ENCODE measurements at regions not wholly inside any gene's neighbourhood (a gene's known extent, or its start where the extent isn't known, plus 50 kb on each side); places are given as distances from the start of the nearest gene placed in this dataset.

- TF ChIP-seq CTCF (IDR thresholded peaks at IDR 0.05; ENCODE audit: insufficient read depth, low read length, poor library complexity, severe bottlenecking) (peak; percentile 66), EZH2phosphoT487 (conservative IDR thresholded peaks at IDR 0.05; ENCODE audit: low read length) (no peak)
- H3K27ac ChIP-seq (ENCODE audit: low read depth, low read length), result no peak overlapping the region
These were observed 99.5 kb upstream of the STK39 start for GRCh38 chr2:168346725-168347477.

GRCh38 chr2:168348076-168348475, 100.7 kb upstream of the STK39 start:
- no peak overlapping the region for H3K4me2 ChIP-seq (ENCODE audit: low read depth, low read length, poor library complexity, severe bottlenecking)
- no peaks in the 10 kb centered on the region for H3K27me3 ChIP-seq (ENCODE audit: low read length)
- H2AFZ ChIP-seq (ENCODE audit: low read depth, low read length, severe bottlenecking), result no peak overlapping the region
- no peaks in the 10 kb centered on the region for H3K36me3 ChIP-seq (ENCODE audit: low read length)
- no peak overlapping the region for H3K4me3 ChIP-seq (ENCODE audit: insufficient read depth, low read length, poor library complexity, severe bottlenecking)
- TF ChIP-seq EZH2phosphoT487 (conservative IDR thresholded peaks at IDR 0.05; ENCODE audit: low read length), result no peak
- no peak for TF ChIP-seq CTCF (IDR thresholded peaks at IDR 0.05; ENCODE audit: insufficient read depth, low read length, poor library complexity, severe bottlenecking)
- no peaks in the 10 kb centered on the region for H3F3A ChIP-seq (ENCODE audit: insufficient read depth)
- H3K9me3 ChIP-seq (ENCODE audit: insufficient read depth, low read length), result no peaks in the 10 kb centered on the region
- H3K79me2 ChIP-seq (ENCODE audit: insufficient read depth, low read length), result no peaks in the 10 kb centered on the region
- H3K9ac ChIP-seq (ENCODE audit: low read length), result no peak overlapping the region
- H3K27ac ChIP-seq (ENCODE audit: low read depth, low read length), result no peak overlapping the region
- no peaks in the 10 kb centered on the region for H3K9me2 ChIP-seq (replicated peaks; ENCODE audit: insufficient read depth, low read length)
- no peaks in the 10 kb centered on the region for H4K20me1 ChIP-seq (ENCODE audit: low read depth, low read length)

More at GRCh38 chr2:168346725-168347477, 99.5 kb upstream of the STK39 start:
- Histone ChIP-seq H3F3A (ENCODE audit: insufficient read depth) (no peaks in the 10 kb centered on the region), H3K79me2 (ENCODE audit: insufficient read depth, low read length) (no peaks in the 10 kb centered on the region), H3K9me3 (ENCODE audit: insufficient read depth, low read length) (no peaks in the 10 kb centered on the region), H3K27me3 (ENCODE audit: low read length) (no peaks in the 10 kb centered on the region), H3K9me2 (replicated peaks; ENCODE audit: insufficient read depth, low read length) (no peaks in the 10 kb centered on the region), H4K20me1 (ENCODE audit: low read depth, low read length) (no peaks in the 10 kb centered on the region), H2AFZ (ENCODE audit: low read depth, low read length, severe bottlenecking) (peak overlapping the region; percentile 1), H3K4me3 (ENCODE audit: insufficient read depth, low read length, poor library complexity, severe bottlenecking) (no peak overlapping the region), H3K9ac (ENCODE audit: low read length) (no peak overlapping the region), H3K4me2 (ENCODE audit: low read depth, low read length, poor library complexity, severe bottlenecking) (peak overlapping the region; percentile 37), H3K36me3 (ENCODE audit: low read length) (no peaks in the 10 kb centered on the region)

GRCh38 chr2:168350380-168350779, 103.0 kb upstream of the STK39 start:
- no peak overlapping the region for H3K4me3 ChIP-seq (ENCODE audit: insufficient read depth, low read length, poor library complexity, severe bottlenecking)
- no peaks in the 10 kb centered on the region for H3K9me3 ChIP-seq (ENCODE audit: insufficient read depth, low read length)
- H3K27ac ChIP-seq (ENCODE audit: low read depth, low read length), result no peak overlapping the region
- no peaks in the 10 kb centered on the region for H3K79me2 ChIP-seq (ENCODE audit: insufficient read depth, low read length)
- no peaks in the 10 kb centered on the region for H4K20me1 ChIP-seq (ENCODE audit: low read depth, low read length)
- H2AFZ ChIP-seq (ENCODE audit: low read depth, low read length, severe bottlenecking), result no peak overlapping the region
- no peak overlapping the region for H3K9ac ChIP-seq (ENCODE audit: low read length)
- TF ChIP-seq CTCF (IDR thresholded peaks at IDR 0.05; ENCODE audit: insufficient read depth, low read length, poor library complexity, severe bottlenecking) (no peak), EZH2phosphoT487 (conservative IDR thresholded peaks at IDR 0.05; ENCODE audit: low read length) (no peak)
- H3F3A ChIP-seq (ENCODE audit: insufficient read depth), result no peaks in the 10 kb centered on the region
- H3K4me2 ChIP-seq (ENCODE audit: low read depth, low read length, poor library complexity, severe bottlenecking), result no peak overlapping the region
- no peaks in the 10 kb centered on the region for H3K27me3 ChIP-seq (ENCODE audit: low read length)
- no peaks in the 10 kb centered on the region for H3K9me2 ChIP-seq (replicated peaks; ENCODE audit: insufficient read depth, low read length)
- H3K36me3 ChIP-seq (ENCODE audit: low read length), result no peaks in the 10 kb centered on the region
